Psoas muscle (tissue), 7 donors: ENCODE measurements at regions not wholly inside any gene's neighbourhood (a gene's known extent, or its start where the extent isn't known, plus 50 kb on each side); places are given as distances from the start of the nearest gene placed in this dataset.
A peak's percentile ranks its signal among the peaks of the same experiment; 100 is the strongest.

Source experiments
- ATAC-seq, 4 donors: fragments of 200-7000 bp; cut with Tn5 transposase; one replicate each; pipeline ENCODE4 v1.9.1; 2020; ENCODE audit warnings: moderate library complexity in 3 of 4, mild to moderate bottlenecking in 2 of 4
- DNase-seq, 2 donors: peaks; one replicate each; pipeline ENCODE4 v3.0.0-alpha.2; 2020
- H3K27ac ChIP-seq: fragments of 200-600 bp; one replicate; pipeline ENCODE4 v1.8.0; 2022
- H3K27me3 ChIP-seq, 3 donors: fragments of 200-600 bp in 1 of 3; one replicate each; pipeline versions ENCODE4 v1.6.1 to v1.8.0; 2013 to 2022; ENCODE audit warnings: low read length in 2 of 3, mild to moderate bottlenecking in 2 of 3, moderate library complexity in 1 of 3; ENCODE audit not compliant: insufficient read depth in 3 of 3
- H3K36me3 ChIP-seq, 2 donors: fragments of 200-600 bp in 1 of 2; one replicate each; pipeline versions ENCODE4 v1.6.1 to v1.8.0; 2013 to 2022; ENCODE audit warnings: low read depth in 1 of 2, mild to moderate bottlenecking in 1 of 2, moderate library complexity in 1 of 2; ENCODE audit not compliant: insufficient read depth in 1 of 2
- H3K4me1 ChIP-seq: fragments of 200-600 bp; one replicate; pipeline ENCODE4 v1.8.0; 2022
- H3K4me3 ChIP-seq: fragments of 200-600 bp; one replicate; pipeline ENCODE4 v1.8.0; 2022; ENCODE audit warnings: mild to moderate bottlenecking
- H3K9me3 ChIP-seq: fragments of 200-600 bp; one replicate; pipeline ENCODE4 v1.8.0; 2022
- CTCF ChIP-seq: fragments of 200-600 bp; IDR thresholded peaks from one replicate; pipeline ENCODE4 v1.8.0; 2022; ENCODE audit warnings: antibody characterized with exemption
- WGBS, 3 donors: extraction: QIAGEN DNeasy Blood & Tissue Kit; methylation state at CpG; one replicate each; pipeline versions ENCODE4 v1.1.6 to v1.1.7; 2013; 5-methylcytosine and 5-hydroxymethylcytosine counted together
- intact Hi-C, 2 donors: fragments of 100-400 bp; cut with DNase I; formaldehyde crosslinking; loops; one replicate each; pipeline versions ENCODE4 v1.11.0 to v1.14.2; 2022
- donor health status: healthy with polysubstance abuse.
- donor health status: DM: no; HTN: no; CAD: no; lungs with moderate emphysema.
- donor health status: Bipolar disorder and iron deficiency.
- donor health status: healthy.
- donor health status: DM: yes; HTN: yes; CAD: no.
- donor health status: DM: no; HTN: no; CAD: no.
- donor health status: DM: yes; HTN: yes; CAD: no.

DNA sequence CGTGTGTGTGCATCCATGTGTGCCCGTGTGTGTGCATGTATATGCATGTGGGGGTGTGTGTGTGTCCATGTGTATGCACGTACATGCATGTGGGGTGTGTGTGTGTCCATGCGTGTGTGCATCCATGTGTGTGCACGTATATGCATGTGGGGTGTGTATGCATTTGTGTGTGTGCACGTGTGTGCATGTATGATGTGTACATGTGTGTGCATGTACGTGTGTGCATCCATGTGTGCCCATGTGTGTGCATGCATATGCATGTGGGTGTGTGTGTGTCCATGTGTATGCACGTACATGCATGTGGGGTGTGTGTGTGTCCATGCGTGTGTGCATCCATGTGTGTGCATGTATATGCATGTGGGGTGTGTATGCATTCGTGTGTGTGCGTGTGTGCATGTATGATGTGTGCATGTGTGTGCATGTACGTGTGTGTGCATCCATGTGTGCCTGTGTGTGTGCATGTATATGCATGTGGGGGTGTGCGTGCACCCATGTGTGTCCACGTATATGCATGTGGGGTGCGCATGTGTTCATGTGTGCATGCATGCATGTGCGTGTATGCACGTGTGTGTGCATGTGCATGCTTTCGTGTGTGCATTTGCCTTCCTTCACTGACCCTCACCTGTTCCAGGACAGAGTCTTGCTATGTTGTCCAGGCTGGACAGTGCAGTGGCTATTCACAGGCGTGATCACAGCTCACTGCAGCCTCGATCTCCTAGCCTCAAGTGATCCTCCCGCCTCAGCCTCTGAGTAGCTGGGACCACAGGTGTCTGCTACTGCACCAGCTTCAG, 129.6 kb upstream of the TNRC6C start:
- H3K4me1 ChIP-seq = peaks cover 19% of the 10 kb centered on the region
- H3K27ac ChIP-seq = no peak overlapping the region
- H3K36me3 ChIP-seq = no peaks in the 10 kb centered on the region
- no peak for ATAC-seq
- no peaks in the 10 kb centered on the region for H3K27me3 ChIP-seq
- intact Hi-C loops = no loop called here
- 91 to 97% (median 94%) methylated on average over 21 of the region's 21 CpGs for WGBS, 3 donors
- no peak for DNase-seq
- no peak for TF ChIP-seq CTCF
- no peaks in the 10 kb centered on the region for H3K9me3 ChIP-seq
- H3K4me3 ChIP-seq = no peak overlapping the region

DNA sequence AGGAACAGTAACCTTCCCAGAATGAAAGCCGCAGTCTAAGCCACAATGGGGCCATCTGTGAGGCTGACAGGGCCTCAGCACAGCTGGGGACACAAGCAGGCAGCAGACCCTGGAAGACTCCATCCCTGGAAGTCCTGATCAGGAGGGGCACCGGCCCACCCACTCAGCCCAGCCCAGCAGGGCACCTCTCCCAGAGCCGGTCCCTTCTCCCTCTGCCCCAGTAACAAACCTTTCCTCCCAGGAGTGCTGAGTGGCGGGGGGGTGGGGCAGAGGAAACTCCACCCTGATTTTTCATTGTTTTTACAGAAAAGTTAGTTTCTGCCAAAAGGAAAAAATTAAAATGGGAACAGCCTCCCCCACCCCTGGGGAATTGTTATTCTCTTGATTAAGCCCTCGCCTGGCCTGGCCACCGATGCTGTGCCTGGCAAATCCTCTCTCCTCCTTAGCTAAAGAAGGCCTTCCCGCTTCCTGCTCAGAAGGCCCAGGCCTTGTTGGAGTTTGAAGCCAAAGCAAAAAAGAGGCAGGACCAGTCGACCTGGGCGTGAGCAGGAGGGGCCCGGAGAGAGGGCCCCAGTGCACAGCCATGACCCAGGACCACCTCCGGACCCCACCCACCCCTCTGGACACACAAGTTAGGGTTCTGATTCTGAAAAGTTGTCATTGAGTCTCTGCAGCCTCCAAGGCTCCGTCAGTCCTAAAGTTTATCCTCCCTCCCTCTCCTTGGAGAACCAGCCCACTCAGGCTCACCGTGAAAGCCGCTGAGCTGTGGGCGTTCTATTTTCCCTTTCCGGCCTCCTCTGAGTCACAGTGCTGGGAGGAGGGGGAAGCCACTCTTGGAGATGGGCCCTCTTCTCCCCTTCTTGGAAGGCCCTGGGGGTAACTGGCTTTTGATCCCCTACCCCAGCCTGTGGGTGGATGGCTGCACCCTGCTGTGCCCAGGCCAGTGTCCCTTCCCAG, 128.4 kb upstream of the TNRC6C start:
- TF ChIP-seq CTCF = no peak
- H3K27ac ChIP-seq = peak overlapping the region; percentile 66
- H3K9me3 ChIP-seq = no peaks in the 10 kb centered on the region
- no peaks in the 10 kb centered on the region for H3K27me3 ChIP-seq
- H3K36me3 ChIP-seq = no peaks in the 10 kb centered on the region
- intact Hi-C loops = no loop called here
- H3K4me1 ChIP-seq = peaks cover 27% of the 10 kb centered on the region
- 46 to 54% (median 54%) methylated on average over 15 to 16 of the region's 16 CpGs for WGBS, 3 donors
- no peak overlapping the region for H3K4me3 ChIP-seq
- DNase-seq (peak; percentile 58 to 74), ATAC-seq (peak in 2 of 4 donors; percentile 7 to 28)

- 47 to 61% (median 59%) methylated on average over 15 to 17 of the region's 17 CpGs for WGBS, 3 donors
- DNase-seq (peak in 1 of 2 donors; percentile 32), ATAC-seq (no peak)
- Histone ChIP-seq H3K27me3 (no peaks in the 10 kb centered on the region), H3K4me3 (no peak overlapping the region), H3K4me1 (peaks cover 27% of the 10 kb centered on the region), H3K9me3 (no peaks in the 10 kb centered on the region), H3K36me3 (no peaks in the 10 kb centered on the region), H3K27ac (peak overlapping the region; percentile 66)
- intact Hi-C loops = no loop called here
- no peak for TF ChIP-seq CTCF
Measured at GRCh38 chr17:77830816-77831473, 127.6 kb upstream of the TNRC6C start.

- no peaks in the 10 kb centered on the region for H3K9me3 ChIP-seq
- WGBS, 3 donors = 61 to 64% (median 61%) methylated on average over 17 of the region's 17 CpGs
- H3K36me3 ChIP-seq = no peaks in the 10 kb centered on the region
- H3K4me1 ChIP-seq = peaks cover 27% of the 10 kb centered on the region
- H3K27ac ChIP-seq = peak overlapping the region; percentile 66
- TF ChIP-seq CTCF = no peak
- intact Hi-C loops = no loop called here
- DNase-seq = peak in 1 of 2 donors; percentile 42
- no peaks in the 10 kb centered on the region for H3K27me3 ChIP-seq
- ATAC-seq = no peak
- H3K4me3 ChIP-seq = no peak overlapping the region
Measured at GRCh38 chr17:77831474-77832179, 126.9 kb upstream of the TNRC6C start.
